ENCODE measurements at regions not wholly inside any gene's neighbourhood (a gene's known extent, or its start where the extent isn't known, plus 50 kb on each side); places are given as distances from the start of the nearest gene placed in this dataset.

- Histone ChIP-seq H3K4me1 (ENCODE audit: control insufficient read depth, insufficient read depth, low read depth, low read length) (no peaks in the 10 kb centered on the region), H2BK5ac (ENCODE audit: low read depth, low read length, poor library complexity, severe bottlenecking) (no peak overlapping the region), H3K9me3 (ENCODE audit: control insufficient read depth, low read length) (peaks cover 10% of the 10 kb centered on the region), H2AFZ (ENCODE audit: low read depth, low read length) (no peak overlapping the region), H3K27me3 (ENCODE audit: control insufficient read depth in 1 of 2, insufficient read depth in 1 of 2, low read length in 2 of 2) (no peaks in the 10 kb centered on the region), H3K18ac (ENCODE audit: low read depth in 1 of 2, low read length in 2 of 2) (no peak overlapping the region), H3K9ac (ENCODE audit: low read length) (no peak overlapping the region), H2BK15ac (ENCODE audit: low read depth, poor library complexity, severe bottlenecking) (no peak overlapping the region), H3K4ac (ENCODE audit: low read depth in 1 of 2, low read length in 2 of 2) (no peak overlapping the region), H2BK12ac (ENCODE audit: low read length in 2 of 2) (no peak overlapping the region), H3K27ac (ENCODE audit: low read length, poor library complexity, severe bottlenecking) (no peak overlapping the region), H3K4me3 (ENCODE audit: insufficient read depth in 1 of 2, low read depth in 1 of 2, low read length in 2 of 2) (no peak overlapping the region), H3K4me2 (ENCODE audit: low read length, poor library complexity, severe bottlenecking) (no peak overlapping the region), H2BK120ac (ENCODE audit: low read depth, low read length) (no peak overlapping the region), H4K91ac (ENCODE audit: low read length) (no peak overlapping the region), H3K14ac (ENCODE audit: low read length in 2 of 2) (no peak overlapping the region), H3K23ac (ENCODE audit: low read length in 2 of 2) (no peak overlapping the region), H3K36me3 (ENCODE audit: control insufficient read depth in 1 of 2, insufficient read depth in 2 of 2, low read depth in 1 of 2, low read length in 2 of 2) (no peaks in the 10 kb centered on the region), H3K79me1 (replicated peaks; ENCODE audit: low read length, poor library complexity, severe bottlenecking) (no peaks in the 10 kb centered on the region), H2AK5ac (ENCODE audit: low read length, severe bottlenecking) (no peak overlapping the region), H4K8ac (ENCODE audit: low read length) (no peak overlapping the region)
- no peak for DNase-seq
These were observed 166.6 kb upstream of the HNMT start for GRCh38 chr2:137797641-137798040.

GRCh38 chr2:137799600-137799999 lies 164.7 kb upstream of the HNMT start:
- Histone ChIP-seq H3K36me3 (ENCODE audit: control insufficient read depth in 1 of 2, insufficient read depth in 2 of 2, low read depth in 1 of 2, low read length in 2 of 2) (no peaks in the 10 kb centered on the region), H2AFZ (ENCODE audit: low read depth, low read length) (no peak overlapping the region), H3K9me3 (ENCODE audit: control insufficient read depth, low read length) (peaks cover 7% of the 10 kb centered on the region), H3K9ac (ENCODE audit: low read length) (no peak overlapping the region), H4K8ac (ENCODE audit: low read length) (no peak overlapping the region), H3K4me3 (ENCODE audit: insufficient read depth in 1 of 2, low read depth in 1 of 2, low read length in 2 of 2) (no peak overlapping the region), H3K4ac (ENCODE audit: low read depth in 1 of 2, low read length in 2 of 2) (no peak overlapping the region), H3K4me2 (ENCODE audit: low read length, poor library complexity, severe bottlenecking) (no peak overlapping the region), H3K18ac (ENCODE audit: low read depth in 1 of 2, low read length in 2 of 2) (no peak overlapping the region), H3K27me3 (ENCODE audit: control insufficient read depth in 1 of 2, insufficient read depth in 1 of 2, low read length in 2 of 2) (no peaks in the 10 kb centered on the region), H2BK5ac (ENCODE audit: low read depth, low read length, poor library complexity, severe bottlenecking) (no peak overlapping the region), H3K4me1 (ENCODE audit: control insufficient read depth, insufficient read depth, low read depth, low read length) (no peaks in the 10 kb centered on the region), H3K14ac (ENCODE audit: low read length in 2 of 2) (no peak overlapping the region), H2BK15ac (ENCODE audit: low read depth, poor library complexity, severe bottlenecking) (no peak overlapping the region), H4K91ac (ENCODE audit: low read length) (no peak overlapping the region), H2BK12ac (ENCODE audit: low read length in 2 of 2) (no peak overlapping the region), H3K27ac (ENCODE audit: low read length, poor library complexity, severe bottlenecking) (no peak overlapping the region), H3K79me1 (replicated peaks; ENCODE audit: low read length, poor library complexity, severe bottlenecking) (no peaks in the 10 kb centered on the region), H2BK120ac (ENCODE audit: low read depth, low read length) (no peak overlapping the region), H3K23ac (ENCODE audit: low read length in 2 of 2) (no peak overlapping the region), H2AK5ac (ENCODE audit: low read length, severe bottlenecking) (no peak overlapping the region)
- WGBS, result 85% methylated on average over 5 of the region's 5 CpGs
- no peak for DNase-seq

- H2AK5ac ChIP-seq (ENCODE audit: low read length, severe bottlenecking), result no peak overlapping the region
- H4K91ac ChIP-seq (ENCODE audit: low read length), result no peak overlapping the region
- H3K23ac ChIP-seq (ENCODE audit: low read length in 2 of 2), result no peak overlapping the region
- no peak overlapping the region for H3K14ac ChIP-seq (ENCODE audit: low read length in 2 of 2)
- H3K79me1 ChIP-seq (replicated peaks; ENCODE audit: low read length, poor library complexity, severe bottlenecking), result no peaks in the 10 kb centered on the region
- H3K4me2 ChIP-seq (ENCODE audit: low read length, poor library complexity, severe bottlenecking), result no peak overlapping the region
- no peak overlapping the region for H2BK120ac ChIP-seq (ENCODE audit: low read depth, low read length)
- no peaks in the 10 kb centered on the region for H3K4me1 ChIP-seq (ENCODE audit: control insufficient read depth, insufficient read depth, low read depth, low read length)
- H2AFZ ChIP-seq (ENCODE audit: low read depth, low read length), result no peak overlapping the region
- H3K36me3 ChIP-seq (ENCODE audit: control insufficient read depth in 1 of 2, insufficient read depth in 2 of 2, low read depth in 1 of 2, low read length in 2 of 2), result no peaks in the 10 kb centered on the region
- no peak overlapping the region for H3K9ac ChIP-seq (ENCODE audit: low read length)
- no peak overlapping the region for H3K18ac ChIP-seq (ENCODE audit: low read depth in 1 of 2, low read length in 2 of 2)
- DNase-seq, result no peak
- peaks cover 6% of the 10 kb centered on the region for H3K9me3 ChIP-seq (ENCODE audit: control insufficient read depth, low read length)
- no peak overlapping the region for H4K8ac ChIP-seq (ENCODE audit: low read length)
- H3K4ac ChIP-seq (ENCODE audit: low read depth in 1 of 2, low read length in 2 of 2), result no peak overlapping the region
- H2BK5ac ChIP-seq (ENCODE audit: low read depth, low read length, poor library complexity, severe bottlenecking), result no peak overlapping the region
- H3K27me3 ChIP-seq (ENCODE audit: control insufficient read depth in 1 of 2, insufficient read depth in 1 of 2, low read length in 2 of 2), result no peaks in the 10 kb centered on the region
- WGBS, result 50% methylated on average over 1 of the region's 2 CpGs
- no peak overlapping the region for H2BK15ac ChIP-seq (ENCODE audit: low read depth, poor library complexity, severe bottlenecking)
- no peak overlapping the region for H3K27ac ChIP-seq (ENCODE audit: low read length, poor library complexity, severe bottlenecking)
- no peak overlapping the region for H3K4me3 ChIP-seq (ENCODE audit: insufficient read depth in 1 of 2, low read depth in 1 of 2, low read length in 2 of 2)
- no peak overlapping the region for H2BK12ac ChIP-seq (ENCODE audit: low read length in 2 of 2)
These were observed 163.9 kb upstream of the HNMT start for GRCh38 chr2:137800386-137800785.

DNA sequence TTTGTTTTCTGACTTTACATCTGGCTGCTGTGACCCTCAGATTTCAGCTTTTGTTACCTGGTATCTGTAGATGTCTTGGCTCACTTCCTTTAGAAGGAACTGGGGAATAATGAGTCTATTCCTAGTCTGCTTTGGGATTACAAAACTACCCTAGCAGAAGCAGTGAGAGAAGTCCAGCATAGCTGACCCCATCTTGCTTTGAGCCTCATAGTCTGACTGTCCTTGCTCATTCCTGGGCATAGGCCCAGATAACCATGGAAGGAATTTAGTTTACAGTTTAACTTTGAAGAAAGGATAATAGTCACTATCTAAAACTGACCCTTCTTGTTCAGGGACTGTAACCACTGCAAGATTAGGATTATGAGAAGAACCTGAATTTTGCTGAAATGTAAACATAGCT lies 163.0 kb upstream of the HNMT start:
- Histone ChIP-seq H3K23ac (ENCODE audit: low read length in 2 of 2) (no peak overlapping the region), H3K4me2 (ENCODE audit: low read length, poor library complexity, severe bottlenecking) (no peak overlapping the region), H2BK12ac (ENCODE audit: low read length in 2 of 2) (no peak overlapping the region), H4K91ac (ENCODE audit: low read length) (no peak overlapping the region), H3K27ac (ENCODE audit: low read length, poor library complexity, severe bottlenecking) (no peak overlapping the region), H3K9me3 (ENCODE audit: control insufficient read depth, low read length) (peaks cover 6% of the 10 kb centered on the region), H3K36me3 (ENCODE audit: control insufficient read depth in 1 of 2, insufficient read depth in 2 of 2, low read depth in 1 of 2, low read length in 2 of 2) (no peaks in the 10 kb centered on the region), H3K9ac (ENCODE audit: low read length) (no peak overlapping the region), H4K8ac (ENCODE audit: low read length) (no peak overlapping the region), H3K18ac (ENCODE audit: low read depth in 1 of 2, low read length in 2 of 2) (no peak overlapping the region), H3K79me1 (replicated peaks; ENCODE audit: low read length, poor library complexity, severe bottlenecking) (no peaks in the 10 kb centered on the region), H2BK15ac (ENCODE audit: low read depth, poor library complexity, severe bottlenecking) (no peak overlapping the region), H3K4me3 (ENCODE audit: insufficient read depth in 1 of 2, low read depth in 1 of 2, low read length in 2 of 2) (no peak overlapping the region), H3K4ac (ENCODE audit: low read depth in 1 of 2, low read length in 2 of 2) (no peak overlapping the region), H2BK5ac (ENCODE audit: low read depth, low read length, poor library complexity, severe bottlenecking) (no peak overlapping the region), H3K14ac (ENCODE audit: low read length in 2 of 2) (no peak overlapping the region), H2BK120ac (ENCODE audit: low read depth, low read length) (no peak overlapping the region), H3K4me1 (ENCODE audit: control insufficient read depth, insufficient read depth, low read depth, low read length) (no peaks in the 10 kb centered on the region), H3K27me3 (ENCODE audit: control insufficient read depth in 1 of 2, insufficient read depth in 1 of 2, low read length in 2 of 2) (no peaks in the 10 kb centered on the region), H2AFZ (ENCODE audit: low read depth, low read length) (no peak overlapping the region), H2AK5ac (ENCODE audit: low read length, severe bottlenecking) (no peak overlapping the region)
- no peak for DNase-seq
